ENCODE measurements at regions not wholly inside any gene's neighbourhood (a gene's known extent, or its start where the extent isn't known, plus 50 kb on each side); places are given as distances from the start of the nearest gene placed in this dataset.
"Not testable (repeated sequence)": the region's sequence is repeated elsewhere in the genome, so short reads cannot be mapped to it uniquely, and the experiment has no call there.

DNA sequence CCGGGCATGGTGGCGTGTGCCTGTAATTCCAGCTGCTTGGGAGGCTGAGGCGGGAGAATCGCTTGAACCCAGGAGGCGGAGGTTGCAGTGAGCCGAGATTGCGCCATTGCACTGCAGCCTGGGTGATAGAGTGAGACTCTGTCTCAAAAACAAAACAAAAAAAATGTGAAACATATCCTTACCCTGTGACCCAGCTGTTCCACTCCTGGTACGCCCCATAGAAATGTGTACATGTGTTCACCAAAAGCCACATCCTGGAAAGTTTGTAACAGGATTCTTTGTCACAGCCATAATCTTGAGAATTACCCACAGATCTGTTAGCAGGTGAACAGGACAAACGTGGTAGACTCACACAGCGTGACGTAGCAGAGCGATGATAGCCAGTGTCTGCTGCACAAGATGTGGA, 71.2 kb upstream of the RFLNA start:
- TF ChIP-seq, protein P1, sequence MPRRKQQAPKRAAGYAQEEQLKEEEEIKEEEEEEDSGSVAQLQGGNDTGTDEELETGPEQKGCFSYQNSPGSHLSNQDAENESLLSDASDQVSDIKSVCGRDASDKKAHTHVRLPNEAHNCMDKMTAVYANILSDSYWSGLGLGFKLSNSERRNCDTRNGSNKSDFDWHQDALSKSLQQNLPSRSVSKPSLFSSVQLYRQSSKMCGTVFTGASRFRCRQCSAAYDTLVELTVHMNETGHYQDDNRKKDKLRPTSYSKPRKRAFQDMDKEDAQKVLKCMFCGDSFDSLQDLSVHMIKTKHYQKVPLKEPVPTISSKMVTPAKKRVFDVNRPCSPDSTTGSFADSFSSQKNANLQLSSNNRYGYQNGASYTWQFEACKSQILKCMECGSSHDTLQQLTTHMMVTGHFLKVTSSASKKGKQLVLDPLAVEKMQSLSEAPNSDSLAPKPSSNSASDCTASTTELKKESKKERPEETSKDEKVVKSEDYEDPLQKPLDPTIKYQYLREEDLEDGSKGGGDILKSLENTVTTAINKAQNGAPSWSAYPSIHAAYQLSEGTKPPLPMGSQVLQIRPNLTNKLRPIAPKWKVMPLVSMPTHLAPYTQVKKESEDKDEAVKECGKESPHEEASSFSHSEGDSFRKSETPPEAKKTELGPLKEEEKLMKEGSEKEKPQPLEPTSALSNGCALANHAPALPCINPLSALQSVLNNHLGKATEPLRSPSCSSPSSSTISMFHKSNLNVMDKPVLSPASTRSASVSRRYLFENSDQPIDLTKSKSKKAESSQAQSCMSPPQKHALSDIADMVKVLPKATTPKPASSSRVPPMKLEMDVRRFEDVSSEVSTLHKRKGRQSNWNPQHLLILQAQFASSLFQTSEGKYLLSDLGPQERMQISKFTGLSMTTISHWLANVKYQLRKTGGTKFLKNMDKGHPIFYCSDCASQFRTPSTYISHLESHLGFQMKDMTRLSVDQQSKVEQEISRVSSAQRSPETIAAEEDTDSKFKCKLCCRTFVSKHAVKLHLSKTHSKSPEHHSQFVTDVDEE (CRISPR knock-in tag; IDR thresholded peaks at IDR 0.05): not testable (repeated sequence)
- TF ChIP-seq OSR1, ESRRG (CRISPR knock-in tag; IDR thresholded peaks at IDR 0.05): not testable (repeated sequence)
- TF ChIP-seq, protein P2, sequence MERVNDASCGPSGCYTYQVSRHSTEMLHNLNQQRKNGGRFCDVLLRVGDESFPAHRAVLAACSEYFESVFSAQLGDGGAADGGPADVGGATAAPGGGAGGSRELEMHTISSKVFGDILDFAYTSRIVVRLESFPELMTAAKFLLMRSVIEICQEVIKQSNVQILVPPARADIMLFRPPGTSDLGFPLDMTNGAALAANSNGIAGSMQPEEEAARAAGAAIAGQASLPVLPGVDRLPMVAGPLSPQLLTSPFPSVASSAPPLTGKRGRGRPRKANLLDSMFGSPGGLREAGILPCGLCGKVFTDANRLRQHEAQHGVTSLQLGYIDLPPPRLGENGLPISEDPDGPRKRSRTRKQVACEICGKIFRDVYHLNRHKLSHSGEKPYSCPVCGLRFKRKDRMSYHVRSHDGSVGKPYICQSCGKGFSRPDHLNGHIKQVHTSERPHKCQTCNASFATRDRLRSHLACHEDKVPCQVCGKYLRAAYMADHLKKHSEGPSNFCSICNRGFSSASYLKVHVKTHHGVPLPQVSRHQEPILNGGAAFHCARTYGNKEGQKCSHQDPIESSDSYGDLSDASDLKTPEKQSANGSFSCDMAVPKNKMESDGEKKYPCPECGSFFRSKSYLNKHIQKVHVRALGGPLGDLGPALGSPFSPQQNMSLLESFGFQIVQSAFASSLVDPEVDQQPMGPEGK (CRISPR knock-in tag; IDR thresholded peaks at IDR 0.05; ENCODE audit: borderline replicate concordance): not testable (repeated sequence)

Data from SK-N-SH treated with all-trans-retinoic acid at 6 μM for 48 hours (cell line).